Skeletal muscle tissue (tissue), 3 donors: ENCODE measurements at regions not wholly inside any gene's neighbourhood (a gene's known extent, or its start where the extent isn't known, plus 50 kb on each side); places are given as distances from the start of the nearest gene placed in this dataset.

Experiments used
- H3K27ac ChIP-seq: one replicate; pipeline ENCODE4 v1.7.0; 2013; ENCODE audit warnings: mild to moderate bottlenecking, low read depth, low read length, inconsistent platforms
- H3K27me3 ChIP-seq, 3 donors: one replicate each; pipeline ENCODE4 v1.7.0; 2013; ENCODE audit warnings: low read length in 3 of 3; ENCODE audit not compliant: control insufficient read depth in 3 of 3, insufficient read depth in 3 of 3
- H3K36me3 ChIP-seq, 3 donors: one replicate each; pipeline ENCODE4 v1.7.0; 2013; ENCODE audit warnings: low read length in 3 of 3; ENCODE audit not compliant: control insufficient read depth in 3 of 3, insufficient read depth in 3 of 3
- H3K4me1 ChIP-seq, 3 donors: one replicate each; pipeline ENCODE4 v1.7.0; 2013; ENCODE audit warnings: low read length in 3 of 3, mild to moderate bottlenecking in 3 of 3; ENCODE audit not compliant: control insufficient read depth in 3 of 3, insufficient read depth in 3 of 3
- H3K4me3 ChIP-seq, 3 donors: one replicate each; pipeline ENCODE4 v1.7.0; 2013; ENCODE audit warnings: low read length in 3 of 3
- H3K9ac ChIP-seq, 3 donors: one replicate each; pipeline ENCODE4 v1.7.0; 2013; ENCODE audit warnings: low read length in 3 of 3, mild to moderate bottlenecking in 3 of 3, moderate library complexity in 2 of 3, low read depth in 1 of 3
- H3K9me3 ChIP-seq, 3 donors: one replicate each; pipeline ENCODE4 v1.7.0; 2013; ENCODE audit warnings: low read length in 3 of 3; ENCODE audit not compliant: control insufficient read depth in 3 of 3
- donor health status: Osteomylitis.

DNA sequence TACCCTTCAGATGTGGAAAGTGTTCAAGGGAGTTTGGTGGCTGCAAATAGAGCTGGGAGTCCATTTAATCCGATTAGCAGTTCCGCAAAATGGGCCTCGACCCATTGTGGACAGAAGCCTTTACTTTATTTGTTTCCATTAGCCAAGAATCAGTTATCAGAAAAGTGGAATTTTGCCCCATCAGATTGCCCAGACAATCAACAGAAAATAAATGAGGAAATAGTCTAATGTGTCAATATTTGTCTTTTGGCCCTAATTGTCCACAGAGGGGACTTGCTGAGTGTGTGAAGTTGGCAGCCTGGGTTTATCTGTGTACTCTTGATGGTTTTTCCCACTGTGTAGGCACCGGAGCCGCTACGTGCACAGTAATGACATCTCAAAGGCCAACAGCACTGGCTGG is 134.3 kb downstream of the LINC00237 start:
- peaks cover 0 to 2% (median 0%) of the 10 kb centered on the region in 3 donors for H3K27me3 ChIP-seq
- no peaks in the 10 kb centered on the region for H3K36me3 ChIP-seq
- H3K9me3 ChIP-seq, result no peaks in the 10 kb centered on the region
- no peak overlapping the region for H3K4me3 ChIP-seq
- H3K4me1 ChIP-seq, result no peaks in the 10 kb centered on the region
- no peak overlapping the region for H3K27ac ChIP-seq
- H3K9ac ChIP-seq, result no peak overlapping the region

DNA sequence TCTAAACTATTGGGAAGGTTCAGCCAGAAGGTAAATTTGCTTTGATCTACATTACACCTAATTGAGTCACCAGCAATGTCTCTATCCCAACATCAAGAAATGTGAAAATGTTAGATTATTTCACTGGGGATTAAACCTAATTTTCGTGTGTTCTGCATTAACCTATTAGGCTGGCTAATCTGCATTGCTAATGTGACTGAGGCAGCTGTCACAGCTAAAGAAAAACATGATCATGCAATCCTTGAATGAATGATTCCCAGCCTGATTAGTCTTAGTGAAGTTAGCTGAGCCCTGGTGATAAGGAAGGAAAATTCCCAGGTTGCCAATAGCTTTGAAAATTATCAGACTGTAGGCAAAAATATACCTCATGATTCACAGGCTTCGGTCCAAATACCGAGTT is 135.3 kb downstream of the LINC00237 start:
- Histone ChIP-seq H3K4me3 (no peak overlapping the region), H3K36me3 (no peaks in the 10 kb centered on the region), H3K9ac (no peak overlapping the region), H3K9me3 (no peaks in the 10 kb centered on the region), H3K4me1 (no peaks in the 10 kb centered on the region), H3K27ac (no peak overlapping the region), H3K27me3 (peaks cover 0 to 2% (median 0%) of the 10 kb centered on the region in 3 donors)

DNA sequence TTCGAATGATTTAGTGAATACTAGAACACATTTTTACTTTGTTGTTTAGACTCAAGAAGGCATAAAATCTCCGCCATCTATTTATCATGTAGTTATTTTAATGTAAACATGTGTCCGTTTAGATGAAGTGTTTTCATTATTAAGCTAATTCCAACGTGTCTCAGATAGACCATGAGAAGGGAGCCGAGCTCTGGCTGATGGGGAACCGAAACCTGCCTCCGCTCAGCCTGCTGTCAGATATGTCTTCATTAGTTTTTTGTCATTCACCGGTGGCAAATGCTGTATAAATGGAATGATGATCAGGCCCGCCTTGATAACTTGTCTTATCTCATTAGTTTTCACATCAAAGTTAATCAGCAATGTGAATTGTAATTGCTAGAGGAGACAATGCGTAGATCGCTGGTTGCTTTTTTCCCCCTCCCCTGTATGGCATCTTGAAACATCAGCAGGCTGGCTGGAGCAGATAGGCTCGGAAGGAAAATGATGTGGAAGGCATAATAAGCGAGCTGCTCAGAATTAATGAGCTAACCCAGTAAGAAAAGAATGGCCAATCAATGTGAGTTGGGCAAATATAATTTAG is 136.4 kb downstream of the LINC00237 start:
- Histone ChIP-seq H3K9ac (no peak overlapping the region), H3K4me1 (no peaks in the 10 kb centered on the region), H3K27ac (no peak overlapping the region), H3K36me3 (no peaks in the 10 kb centered on the region), H3K9me3 (no peaks in the 10 kb centered on the region), H3K4me3 (no peak overlapping the region), H3K27me3 (peaks cover 0 to 2% (median 0%) of the 10 kb centered on the region in 3 donors)

- H3K4me3 ChIP-seq, result no peak overlapping the region
- no peak overlapping the region for H3K9ac ChIP-seq
- peaks cover 0 to 3% (median 3%) of the 10 kb centered on the region in 3 donors for H3K27me3 ChIP-seq
- no peak overlapping the region for H3K27ac ChIP-seq
- H3K9me3 ChIP-seq, result no peaks in the 10 kb centered on the region
- no peaks in the 10 kb centered on the region for H3K4me1 ChIP-seq
- H3K36me3 ChIP-seq, result no peaks in the 10 kb centered on the region
These were observed 138.5 kb downstream of the LINC00237 start for GRCh38 chr20:20967564-20968184.

GRCh38 chr20:20966171-20966570 is 140.0 kb downstream of the LINC00237 start:
- H3K27me3 ChIP-seq, result peaks cover 0 to 3% (median 3%) of the 10 kb centered on the region in 3 donors
- no peaks in the 10 kb centered on the region for H3K9me3 ChIP-seq

GRCh38 chr20:20959031-20959755 is 147.0 kb downstream of the LINC00237 start:
- Histone ChIP-seq H3K27me3 (peaks cover 4 to 6% (median 5%) of the 10 kb centered on the region in 3 donors), H3K4me1 (no peaks in the 10 kb centered on the region), H3K36me3 (no peaks in the 10 kb centered on the region), H3K27ac (no peak overlapping the region), H3K9ac (no peak overlapping the region), H3K9me3 (no peaks in the 10 kb centered on the region), H3K4me3 (no peak overlapping the region)

More at GRCh38 chr20:20966171-20966570, 140.0 kb downstream of the LINC00237 start:
- Histone ChIP-seq H3K27ac (no peak overlapping the region), H3K4me3 (no peak overlapping the region), H3K9ac (no peak overlapping the region), H3K4me1 (no peaks in the 10 kb centered on the region), H3K36me3 (no peaks in the 10 kb centered on the region)

GRCh38 chr20:20956513-20956931 is 149.6 kb downstream of the LINC00237 start:
- H3K36me3 ChIP-seq, result no peaks in the 10 kb centered on the region
- no peak overlapping the region for H3K4me3 ChIP-seq
- H3K4me1 ChIP-seq, result no peaks in the 10 kb centered on the region
- H3K9ac ChIP-seq, result no peak overlapping the region
- no peaks in the 10 kb centered on the region for H3K9me3 ChIP-seq
- H3K27me3 ChIP-seq, result peaks cover 4 to 14% (median 5%) of the 10 kb centered on the region in 3 donors
- no peak overlapping the region for H3K27ac ChIP-seq

GRCh38 chr20:20955892-20956291 is 150.3 kb downstream of the LINC00237 start:
- no peak overlapping the region for H3K4me3 ChIP-seq
- peaks cover 4 to 14% (median 11%) of the 10 kb centered on the region in 3 donors for H3K27me3 ChIP-seq
- no peaks in the 10 kb centered on the region for H3K4me1 ChIP-seq
- H3K9ac ChIP-seq, result no peak overlapping the region
- no peak overlapping the region for H3K27ac ChIP-seq
- H3K9me3 ChIP-seq, result no peaks in the 10 kb centered on the region
- H3K36me3 ChIP-seq, result no peaks in the 10 kb centered on the region

- Histone ChIP-seq H3K4me1 (no peaks in the 10 kb centered on the region), H3K4me3 (no peak overlapping the region), H3K9me3 (no peaks in the 10 kb centered on the region), H3K27me3 (peaks cover 4 to 14% (median 11%) of the 10 kb centered on the region in 3 donors), H3K27ac (no peak overlapping the region), H3K36me3 (no peaks in the 10 kb centered on the region), H3K9ac (no peak overlapping the region)
These were observed 152.2 kb downstream of the LINC00237 start for GRCh38 chr20:20953738-20954618.
